GM18868 (cell line): ENCODE measurements at regions not wholly inside any gene's neighbourhood (a gene's known extent, or its start where the extent isn't known, plus 50 kb on each side); places are given as distances from the start of the nearest gene placed in this dataset.

Experiments used
- ATAC-seq: cut with Tn5 transposase; IDR thresholded peaks from one replicate; pipeline ENCODE4 v1.9.1; 2021; ENCODE audit warnings: mild to moderate bottlenecking, moderate library complexity; ENCODE audit not compliant: unreplicated experiment

DNA sequence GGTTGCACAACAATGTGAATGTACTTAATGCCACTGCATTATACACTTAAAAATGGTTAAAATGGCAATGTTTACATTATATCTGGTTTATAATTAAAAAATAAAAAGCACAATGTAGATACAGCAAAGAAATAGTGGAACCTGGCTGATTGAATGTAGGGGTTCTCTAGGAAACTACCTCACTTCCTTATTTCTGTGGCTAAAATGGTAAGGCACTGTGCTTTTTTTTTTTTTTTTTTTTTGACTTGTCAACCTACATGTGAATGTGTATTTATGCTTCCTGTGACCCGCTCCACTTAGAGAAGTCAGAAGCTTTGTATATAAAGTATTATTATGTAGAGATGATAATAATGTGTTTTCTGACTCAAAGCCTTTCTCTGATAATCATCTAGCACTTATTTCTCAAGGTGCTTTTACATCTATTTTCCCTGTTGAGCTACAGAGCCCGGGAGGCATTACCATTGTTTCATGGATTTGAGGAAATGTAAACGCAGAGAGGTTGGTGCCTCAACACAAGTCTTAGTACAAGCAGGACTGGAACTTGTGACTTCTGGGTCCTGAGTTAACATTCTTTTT is 55.0 kb downstream of the SOX4 start:
- peak; percentile 89 for ATAC-seq

DNA sequence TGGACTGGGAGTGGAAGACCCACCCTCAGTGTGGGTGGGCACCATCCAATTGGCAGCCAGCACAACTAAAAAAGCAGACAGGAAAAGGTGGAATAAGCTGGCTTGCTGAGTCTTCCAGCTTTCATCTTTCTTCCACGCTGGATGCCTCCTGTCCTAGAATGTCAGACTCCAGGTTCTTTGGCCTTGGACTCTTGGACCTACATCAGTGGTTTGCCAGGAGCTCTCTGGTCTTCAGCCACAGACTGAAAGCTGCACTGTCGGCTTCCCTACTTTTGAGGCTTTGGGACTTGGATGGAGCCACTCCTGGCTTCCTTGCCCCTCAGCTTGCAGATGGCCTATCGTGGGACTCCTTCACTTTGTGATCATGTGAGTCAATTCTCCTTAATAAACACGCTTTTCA is 59.8 kb downstream of the SOX4 start:
- ATAC-seq: no peak

DNA sequence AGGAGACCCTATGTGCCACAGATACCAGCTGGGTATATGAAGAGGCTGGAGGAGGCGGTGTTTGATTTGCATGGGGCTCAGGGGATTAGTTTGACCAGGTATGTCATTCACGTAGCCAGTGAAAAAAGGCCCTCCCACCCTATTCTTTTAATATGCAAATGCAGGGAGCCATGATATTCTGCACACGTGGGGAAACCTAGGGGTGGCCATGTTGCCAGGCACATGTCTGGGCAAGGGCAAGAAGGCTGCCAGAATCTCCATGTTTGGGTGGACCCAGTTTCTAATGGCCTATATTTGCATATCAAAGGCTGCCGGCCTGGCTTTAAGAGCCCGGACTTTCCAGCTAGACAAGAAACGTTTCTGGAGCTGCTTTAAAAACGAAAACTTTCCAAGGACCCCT is 60.4 kb downstream of the SOX4 start:
- no peak for ATAC-seq

DNA sequence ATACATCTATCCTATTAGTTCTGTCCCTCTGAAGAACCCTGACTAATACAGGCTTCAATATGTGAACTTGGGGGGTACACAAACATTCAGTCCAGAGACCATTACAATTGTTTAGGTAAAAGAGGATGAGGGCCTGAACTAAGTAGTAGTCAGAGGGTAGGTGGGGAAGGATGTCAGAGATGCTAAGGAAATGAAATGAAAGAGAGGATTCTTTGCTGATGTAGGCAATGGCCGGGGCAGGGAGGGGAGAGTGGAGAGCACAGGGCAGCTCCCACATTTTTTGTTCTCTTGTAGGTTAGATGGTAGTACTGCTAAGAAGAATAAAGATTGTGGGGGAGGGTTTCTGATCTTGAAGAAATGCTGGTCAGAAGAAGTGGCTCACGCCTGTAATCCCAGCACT is 60.8 kb downstream of the SOX4 start:
- ATAC-seq: no peak

DNA sequence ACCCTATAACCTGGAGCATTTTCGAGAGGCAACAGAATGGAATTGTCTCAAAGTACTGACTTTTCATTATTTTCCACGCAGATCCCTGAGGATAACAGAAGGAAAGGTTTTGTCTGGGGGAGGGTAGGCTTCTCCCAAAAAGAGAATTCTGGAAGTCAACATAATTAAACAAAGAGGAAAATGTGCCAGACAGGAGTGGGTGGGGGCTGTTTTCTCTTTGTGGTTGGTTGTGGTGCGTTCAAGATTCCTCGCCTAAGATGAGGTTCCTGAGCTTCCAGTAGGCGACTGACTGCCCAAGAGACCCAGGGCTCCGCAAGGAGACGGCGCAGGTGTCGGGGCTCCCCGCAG is 70.4 kb downstream of the SOX4 start:
- no peak for ATAC-seq

DNA sequence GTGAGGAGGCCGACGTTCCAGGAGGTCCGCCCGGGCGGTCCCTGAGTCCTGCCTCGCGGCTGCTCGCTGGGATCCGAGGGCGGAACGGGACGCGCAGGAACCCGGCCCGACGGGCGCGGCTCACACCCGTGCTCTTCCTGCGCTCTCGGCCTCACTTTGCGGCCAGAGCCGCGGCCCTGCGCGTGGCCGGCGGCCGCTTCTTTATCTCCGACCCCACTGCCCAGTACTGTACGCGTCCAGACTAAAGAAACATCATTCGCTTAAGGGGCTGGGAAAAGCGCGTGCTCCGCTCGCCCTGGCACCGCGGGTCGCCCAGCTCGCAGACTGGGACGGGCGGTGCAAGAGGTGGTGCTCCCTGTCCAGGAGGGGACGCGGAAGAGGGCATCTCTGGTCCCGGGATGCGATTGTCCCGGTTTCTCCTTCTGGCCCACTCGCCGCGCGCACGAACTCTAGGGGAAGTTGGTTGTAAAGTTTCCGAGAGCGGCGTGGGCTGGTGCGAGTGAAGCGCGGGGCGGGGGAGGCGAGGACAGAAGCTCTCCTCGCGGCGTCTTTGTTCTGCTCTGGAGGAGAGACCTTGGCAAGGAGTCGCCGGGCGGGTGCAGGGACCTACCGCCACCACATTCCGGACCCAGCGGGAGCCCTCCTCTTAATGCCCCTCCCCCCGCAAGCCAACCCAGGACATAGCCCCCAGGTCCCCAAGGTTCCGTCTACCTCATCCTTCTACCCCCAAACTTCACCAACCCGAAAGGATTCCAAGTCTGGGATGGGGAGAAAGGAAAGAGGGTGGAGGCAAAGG is 71.0 kb downstream of the SOX4 start:
- no peak for ATAC-seq

DNA sequence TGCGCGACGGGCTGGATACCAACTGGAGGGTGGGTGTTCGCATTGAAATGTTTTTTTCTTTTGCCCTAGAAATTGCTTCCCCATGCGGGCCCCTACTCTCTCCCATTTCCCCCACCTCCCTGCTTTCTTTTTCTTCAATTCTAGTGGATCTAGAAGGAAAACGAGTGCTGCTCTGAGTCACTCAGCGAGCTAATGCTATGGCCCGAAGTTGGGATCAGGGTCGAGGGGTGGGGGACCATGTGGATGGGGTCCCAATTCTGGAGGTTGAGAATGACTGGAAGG is 71.5 kb downstream of the SOX4 start:
- no peak for ATAC-seq

DNA sequence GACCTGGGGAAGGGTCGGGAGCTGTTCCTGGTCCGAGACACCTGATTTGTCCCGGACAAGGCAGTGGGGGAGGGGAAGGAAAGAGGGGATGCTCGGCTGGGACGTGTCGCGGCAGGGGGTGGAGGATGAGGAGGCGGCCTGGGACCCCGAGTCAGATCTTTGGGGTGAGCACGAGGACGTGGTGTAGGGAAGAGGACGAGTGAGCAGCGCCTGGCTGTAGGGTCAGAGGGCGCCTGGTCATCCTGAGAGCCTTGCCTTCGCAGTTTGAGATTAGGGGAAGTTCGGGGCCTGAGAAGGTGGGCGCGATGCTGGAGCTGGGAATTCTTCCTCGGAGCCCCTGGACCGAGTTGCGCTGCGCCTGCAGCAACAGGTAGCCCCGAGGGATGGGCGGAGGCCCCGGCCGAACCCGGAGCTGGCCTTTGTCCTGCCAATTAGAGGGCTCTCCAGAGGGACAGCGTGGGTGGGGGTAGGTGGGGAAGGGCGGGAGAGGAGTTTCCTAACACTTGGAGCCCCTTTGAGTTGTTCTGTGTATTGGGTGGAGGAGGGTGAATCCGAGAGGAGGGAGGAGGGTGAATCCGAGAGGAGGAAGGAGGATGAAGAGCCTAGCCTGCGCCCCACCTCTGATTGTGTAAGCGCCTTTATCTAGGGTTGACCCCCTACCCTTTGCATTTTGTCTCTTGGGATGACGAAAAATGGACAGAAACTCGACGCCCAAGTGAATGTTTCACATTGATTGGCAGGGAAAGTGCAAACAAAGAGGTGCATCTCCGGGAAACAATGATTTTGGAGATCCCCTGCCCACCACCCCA is 72.0 kb downstream of the SOX4 start:
- no peak for ATAC-seq

DNA sequence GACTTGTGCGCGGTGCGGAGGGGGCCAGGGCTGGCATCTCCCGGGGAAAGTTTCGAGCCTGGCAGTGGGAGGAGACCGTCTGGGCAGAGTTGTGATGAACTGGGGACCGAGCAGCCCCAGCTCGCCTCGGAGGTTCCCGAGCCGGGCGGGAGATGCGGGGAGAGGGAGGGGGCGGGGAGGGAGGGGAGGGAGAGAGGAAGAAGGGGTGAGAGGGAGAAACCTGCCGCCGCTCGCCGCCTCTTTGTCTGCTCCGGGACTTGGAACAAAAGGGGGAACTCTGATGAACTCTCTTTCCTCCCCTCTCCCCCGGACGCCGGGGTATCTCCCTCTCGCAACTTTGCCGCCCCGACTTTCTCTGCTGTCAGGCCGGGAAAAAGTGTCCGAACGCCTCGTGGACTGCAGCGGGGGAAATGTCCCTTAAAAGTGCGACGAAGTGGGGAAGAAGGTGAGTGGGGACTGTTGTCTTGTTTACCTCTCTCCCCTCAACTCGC is 72.7 kb downstream of the SOX4 start:
- ATAC-seq: peak; percentile 50

DNA sequence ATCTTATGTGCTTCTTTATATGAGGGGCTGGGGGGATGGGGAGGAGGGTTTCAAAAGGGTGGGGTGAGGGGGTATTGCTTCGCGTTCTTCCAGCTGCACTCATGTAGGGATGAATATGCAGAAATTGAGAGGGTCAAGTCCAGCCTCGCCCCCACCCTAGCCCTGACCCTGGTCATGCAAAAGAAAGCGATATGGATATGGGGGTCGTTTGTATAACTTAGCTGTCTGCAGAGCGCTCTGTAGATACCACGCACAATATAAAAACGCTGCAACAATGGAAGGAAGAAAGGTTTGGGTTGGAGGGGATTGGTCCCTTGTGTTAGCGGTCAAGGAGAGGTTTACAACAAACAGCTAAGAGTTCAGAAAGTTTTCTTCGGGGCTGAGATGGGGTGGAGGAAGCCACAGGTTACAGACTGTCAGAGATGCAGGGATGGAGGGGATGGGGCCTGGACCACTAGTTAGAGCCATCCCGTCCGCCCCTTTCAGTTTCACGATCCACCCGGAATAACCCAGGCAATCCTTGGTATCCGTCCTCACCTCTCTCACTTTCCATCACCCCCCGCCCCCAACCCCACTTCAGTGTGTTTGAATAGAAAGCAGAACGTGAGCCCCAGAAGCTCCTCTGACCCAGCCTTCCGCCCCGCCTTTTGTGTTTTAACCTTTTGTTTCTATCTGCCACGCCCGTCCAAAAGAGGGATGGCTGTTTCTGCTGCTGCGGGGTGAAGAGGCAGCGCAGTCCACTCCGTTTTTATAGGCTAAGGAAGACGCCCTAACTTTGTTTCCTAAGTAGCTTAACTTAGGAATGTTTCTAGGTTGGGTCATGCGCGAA is 73.5 kb downstream of the SOX4 start:
- ATAC-seq: no peak

DNA sequence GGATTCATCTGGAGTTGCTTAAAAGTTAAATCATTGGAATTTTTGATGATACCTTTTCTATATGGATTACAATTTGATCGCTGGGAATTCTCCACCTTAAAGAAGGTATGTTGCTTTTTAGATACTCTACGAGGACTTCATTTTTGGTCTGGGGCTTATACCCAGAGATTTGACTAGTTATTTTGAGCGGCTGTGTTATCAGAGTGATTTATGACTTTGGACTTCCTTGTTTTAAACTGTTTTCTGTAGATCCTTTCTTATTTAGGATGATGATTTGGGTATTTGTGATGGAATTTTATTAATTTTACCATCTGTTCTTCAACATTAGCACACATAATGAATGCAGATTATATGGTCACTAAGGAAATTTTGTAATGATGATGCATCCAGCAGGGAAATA is 75.2 kb downstream of the SOX4 start:
- ATAC-seq: no peak

DNA sequence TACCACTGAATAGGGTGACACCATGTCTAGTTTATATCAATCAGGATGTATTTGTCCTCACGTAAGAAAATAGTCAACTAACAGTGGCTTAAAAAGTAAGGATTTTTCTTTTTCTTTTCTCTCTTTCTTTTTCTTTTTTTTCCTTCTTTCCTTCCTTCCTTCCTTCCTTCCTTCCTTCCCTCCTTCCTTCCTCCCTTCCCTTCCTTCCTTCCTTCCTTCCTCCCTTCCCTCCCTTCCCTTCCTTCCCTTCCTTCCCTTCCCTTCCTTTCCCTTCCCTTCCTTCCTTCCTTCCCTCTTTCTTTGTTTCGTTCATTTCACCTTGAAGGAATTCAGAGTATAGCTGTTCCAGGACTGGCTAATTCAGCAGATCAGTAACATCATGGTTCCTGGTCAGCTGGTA is 83.2 kb downstream of the SOX4 start:
- no peak for ATAC-seq

DNA sequence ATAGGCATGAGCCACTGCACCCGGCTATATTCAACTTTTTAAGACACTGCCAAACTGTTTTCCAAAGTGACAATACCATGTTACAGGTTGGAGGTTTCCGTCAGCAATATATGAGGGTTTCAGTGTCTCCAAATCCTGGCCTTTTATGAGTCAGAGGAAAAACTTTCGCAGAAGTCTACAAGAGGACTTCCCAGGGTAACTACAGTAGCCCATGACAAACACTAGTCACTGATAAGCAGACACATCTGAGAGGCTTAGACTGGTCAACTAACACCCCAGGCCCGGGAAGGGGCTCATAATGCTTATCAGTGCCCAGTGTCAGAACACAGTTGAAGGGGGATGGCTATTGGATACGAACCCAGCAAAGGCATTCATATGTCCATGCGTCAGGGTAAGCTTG is 85.4 kb downstream of the SOX4 start:
- no peak for ATAC-seq

DNA sequence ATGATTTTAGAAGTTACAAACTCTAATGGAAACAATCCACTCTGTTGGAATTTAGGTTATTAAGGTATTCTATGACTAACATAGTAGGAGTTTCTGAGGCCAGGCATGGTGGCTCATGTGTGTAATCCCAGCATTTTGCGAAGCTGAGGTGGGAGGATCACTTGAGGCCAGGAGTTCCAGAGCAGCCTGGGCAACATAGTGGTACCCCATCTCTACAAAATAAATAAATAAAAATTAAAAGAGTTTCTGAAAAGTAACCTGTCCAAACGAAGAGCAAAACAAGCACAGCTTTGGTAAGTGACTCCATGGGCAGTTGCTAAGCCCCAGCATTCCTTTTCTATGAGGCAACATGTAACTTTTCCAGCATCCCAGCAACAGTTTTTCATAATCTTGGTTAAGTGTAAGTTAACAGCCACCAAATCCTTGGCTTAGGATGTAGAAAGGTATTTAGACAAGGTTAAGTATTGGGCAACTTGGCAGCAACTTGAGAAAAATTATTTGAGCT is 86.3 kb downstream of the SOX4 start:
- no peak for ATAC-seq

DNA sequence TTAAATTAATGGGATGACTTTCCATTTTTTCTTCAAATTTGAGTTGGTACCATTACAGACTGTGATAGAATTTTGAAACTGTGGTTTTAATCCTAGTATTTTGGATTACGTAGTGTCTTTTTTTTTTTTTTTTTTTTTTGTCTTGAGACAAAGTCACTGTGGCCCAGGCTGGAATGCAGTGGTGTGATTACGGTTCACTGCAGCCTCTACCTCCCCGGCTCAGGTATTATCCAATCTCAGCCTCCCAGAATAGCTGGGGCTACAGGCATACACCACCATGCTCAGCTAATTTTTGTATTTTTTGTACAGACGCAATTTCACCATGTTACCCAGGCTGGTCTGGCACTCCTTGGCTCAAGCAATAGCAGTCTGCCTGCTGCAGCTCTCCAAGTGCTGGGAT is 87.1 kb downstream of the SOX4 start:
- no peak for ATAC-seq

DNA sequence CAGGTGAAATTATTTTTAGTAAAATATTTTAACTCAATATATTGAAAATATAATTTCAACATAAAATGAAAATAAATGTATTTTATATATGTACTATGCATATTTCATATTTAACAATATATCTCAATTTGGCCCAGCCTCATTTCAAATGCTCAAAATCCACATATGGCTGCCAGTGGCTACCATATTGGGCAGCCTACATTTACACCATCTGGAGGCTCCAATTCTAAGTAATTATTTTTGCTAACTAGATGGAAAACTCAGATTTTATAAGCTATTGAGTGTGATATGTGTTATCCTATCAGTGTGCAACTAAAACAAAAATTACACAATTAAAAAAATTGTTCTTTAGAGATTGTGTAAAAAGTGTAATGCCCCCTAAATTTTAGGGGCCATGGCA is 96.9 kb downstream of the SOX4 start:
- ATAC-seq: no peak

DNA sequence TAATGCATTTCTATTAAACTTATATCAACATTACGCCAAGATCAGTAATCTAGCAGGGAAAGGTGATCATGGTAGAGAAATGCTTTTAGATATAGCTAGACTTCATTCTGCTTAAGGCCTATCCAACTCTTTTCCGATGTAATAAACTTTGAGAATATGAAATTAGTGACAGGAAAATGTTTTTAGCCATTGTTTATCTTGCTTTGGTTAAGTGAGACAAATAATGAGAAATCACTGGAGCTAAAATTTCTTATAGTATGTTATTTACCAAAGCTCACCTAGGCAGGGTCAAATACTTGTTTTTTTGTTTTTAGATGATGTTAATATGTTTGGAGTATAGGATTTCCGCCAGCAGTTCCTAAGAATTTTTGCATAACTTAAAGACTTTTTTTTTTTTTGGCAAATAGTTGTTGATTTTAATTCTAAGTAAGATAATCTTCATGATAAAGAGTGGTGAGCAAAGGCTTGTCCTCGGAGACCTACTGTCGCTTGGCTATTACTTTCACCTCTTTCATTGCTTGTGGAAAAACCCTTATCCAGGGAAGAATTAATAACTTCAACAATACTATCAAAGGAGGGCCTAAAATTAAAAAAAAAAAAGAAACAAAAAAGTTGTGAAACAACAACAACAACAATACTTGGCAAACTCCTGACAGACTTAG is 98.3 kb downstream of the SOX4 start:
- no peak for ATAC-seq

DNA sequence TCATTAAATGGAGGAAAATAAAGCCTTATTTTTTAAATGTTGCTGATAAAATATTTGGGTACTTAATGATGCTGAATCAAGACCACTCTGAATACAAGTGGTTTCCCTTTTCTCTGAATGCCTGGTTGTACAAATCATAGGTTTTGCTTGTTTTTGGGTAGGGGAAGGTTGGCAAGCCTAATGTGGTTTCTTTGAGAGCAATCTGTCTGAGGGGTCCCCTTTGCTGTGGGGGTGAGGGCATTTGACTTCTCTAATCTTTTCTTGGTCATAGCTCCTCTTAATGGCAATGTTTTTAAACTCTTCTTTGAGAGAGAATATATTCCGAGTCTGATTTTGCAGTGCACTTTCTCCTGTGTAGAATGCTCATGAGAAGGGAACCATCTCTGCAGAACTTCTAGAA is 99.2 kb downstream of the SOX4 start:
- no peak for ATAC-seq

DNA sequence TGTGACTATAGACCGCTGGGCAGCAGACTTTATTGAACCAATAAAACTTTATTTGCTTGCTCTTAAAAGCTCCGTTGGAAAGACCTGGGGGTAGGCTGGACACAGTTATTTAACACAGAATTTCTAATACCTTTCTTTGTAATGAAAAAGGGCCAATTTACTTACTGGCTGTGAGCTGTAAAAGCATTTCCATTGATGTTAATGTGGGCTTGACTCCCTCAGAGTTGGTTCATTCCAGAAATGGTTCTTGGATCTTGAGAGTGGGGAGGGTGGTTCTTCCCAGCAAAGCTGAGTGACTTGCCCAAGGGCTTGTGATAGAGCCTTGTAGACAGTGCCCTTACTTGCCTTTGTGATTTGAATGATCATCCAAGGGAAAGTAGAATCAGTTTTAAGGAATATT is 100.6 kb downstream of the SOX4 start:
- no peak for ATAC-seq

DNA sequence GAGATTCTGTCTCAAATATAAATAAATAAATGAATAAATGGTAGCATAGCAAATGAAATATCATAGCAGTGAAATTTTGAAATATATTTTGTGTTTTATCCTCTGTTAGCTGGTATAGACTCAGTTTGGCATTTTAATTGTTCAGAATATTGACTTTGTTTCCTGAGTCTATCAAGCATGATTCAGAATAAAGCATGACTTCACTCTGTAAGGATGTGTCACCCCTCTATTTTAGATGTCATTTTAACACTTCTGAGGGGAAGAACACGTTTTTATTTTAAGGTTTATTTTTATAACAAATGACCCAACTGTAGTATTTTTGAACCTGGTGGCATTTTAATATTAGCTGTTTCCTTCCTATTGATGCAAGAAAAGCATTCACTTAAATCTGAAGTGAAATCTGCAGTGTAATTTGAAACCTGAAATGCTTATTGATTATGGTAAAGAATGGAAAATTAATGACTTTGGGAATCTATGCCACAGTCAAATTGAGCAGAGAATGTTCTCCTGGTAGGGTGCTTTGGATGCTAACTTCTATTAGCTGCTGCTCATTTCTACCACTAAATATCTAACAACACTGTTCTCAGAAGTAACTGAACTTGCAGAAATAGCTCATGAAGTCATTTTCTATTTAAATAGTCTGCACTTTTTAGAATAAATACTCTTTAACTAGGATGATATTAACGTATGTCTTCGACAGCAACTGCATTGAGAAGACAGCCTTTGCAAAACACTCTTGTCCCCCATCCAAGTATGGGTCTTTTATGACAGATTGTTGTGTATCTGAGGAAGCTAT is 114.2 kb downstream of the SOX4 start:
- ATAC-seq: no peak
